ENCODE measurements at regions not wholly inside any gene's neighbourhood (a gene's known extent, or its start where the extent isn't known, plus 50 kb on each side); places are given as distances from the start of the nearest gene placed in this dataset.

GRCh38 chr4:74640111-74640903 lies 154.0 kb downstream of the BTC start:
- DNase-seq: no peak
- TF ChIP-seq POLR2A (IDR thresholded peaks at IDR 0.05): no peak
- Histone ChIP-seq H3K27ac (no peak overlapping the region), H3K9me3 (no peaks in the 10 kb centered on the region), H3K36me3 (no peaks in the 10 kb centered on the region), H3K4me3 (no peak overlapping the region), H3K27me3 (no peaks in the 10 kb centered on the region), H3K4me1 (no peaks in the 10 kb centered on the region)
- no peak for ATAC-seq
- intact Hi-C loops (cut with DNase I): no loop called here
- WGBS (ENCODE audit: insufficient coverage, low coverage, low lambda C conversion rate, missing lambda C conversion rate): 70% methylated on average over 4 of the region's 4 CpGs

- Histone ChIP-seq H3K27ac (no peak overlapping the region), H3K9me3 (no peaks in the 10 kb centered on the region), H3K27me3 (no peaks in the 10 kb centered on the region), H3K4me1 (no peaks in the 10 kb centered on the region), H3K36me3 (no peaks in the 10 kb centered on the region), H3K4me3 (no peak overlapping the region)
- intact Hi-C loops (cut with DNase I): no loop called here
- TF ChIP-seq CTCF (IDR thresholded peaks at IDR 0.05) (no peak), POLR2A (IDR thresholded peaks at IDR 0.05) (no peak)
- WGBS (ENCODE audit: insufficient coverage, low coverage, low lambda C conversion rate, missing lambda C conversion rate): 55% methylated on average over 1 of the region's 1 CpG
- no peak for DNase-seq
- ATAC-seq: no peak
These were observed 152.3 kb downstream of the BTC start for GRCh38 chr4:74642006-74642405.

GRCh38 chr4:74649193-74649592 lies 145.1 kb downstream of the BTC start:
- H3K9me3 ChIP-seq: no peaks in the 10 kb centered on the region
- 100% methylated on average over 1 of the region's 1 CpG for WGBS (ENCODE audit: insufficient coverage, low coverage, low lambda C conversion rate, missing lambda C conversion rate)
- no peaks in the 10 kb centered on the region for H3K27me3 ChIP-seq
- no peak overlapping the region for H3K4me3 ChIP-seq
- no peak for DNase-seq
- no peaks in the 10 kb centered on the region for H3K36me3 ChIP-seq
- no peak overlapping the region for H3K27ac ChIP-seq
- intact Hi-C loops (cut with DNase I): no loop called here
- ATAC-seq: no peak
- peaks cover 0 to 9% (median 2%) of the 10 kb centered on the region in 4 donors for H3K4me1 ChIP-seq
- TF ChIP-seq CTCF (IDR thresholded peaks at IDR 0.05) (no peak), POLR2A (IDR thresholded peaks at IDR 0.05) (no peak)

- Histone ChIP-seq H3K27me3 (no peaks in the 10 kb centered on the region), H3K4me3 (no peak overlapping the region), H3K4me1 (peaks cover 0 to 15% (median 5%) of the 10 kb centered on the region in 4 donors), H3K9me3 (no peaks in the 10 kb centered on the region), H3K27ac (no peak overlapping the region), H3K36me3 (no peaks in the 10 kb centered on the region)
- DNase-seq: no peak
- TF ChIP-seq POLR2A (IDR thresholded peaks at IDR 0.05) (no peak), CTCF (IDR thresholded peaks at IDR 0.05) (no peak)
- intact Hi-C loops (cut with DNase I): no loop called here
- no peak for ATAC-seq
These were observed 143.1 kb downstream of the BTC start for GRCh38 chr4:74651198-74651597.

GRCh38 chr4:74653331-74654229 lies 140.7 kb downstream of the BTC start:
- intact Hi-C loops (cut with DNase I): no loop called here
- DNase-seq: no peak
- H3K27me3 ChIP-seq: no peaks in the 10 kb centered on the region
- TF ChIP-seq CTCF (IDR thresholded peaks at IDR 0.05) (no peak), POLR2A (IDR thresholded peaks at IDR 0.05) (no peak)
- H3K4me1 ChIP-seq: peaks cover 0 to 15% (median 5%) of the 10 kb centered on the region in 4 donors
- H3K9me3 ChIP-seq: no peaks in the 10 kb centered on the region
- WGBS (ENCODE audit: insufficient coverage, low coverage, low lambda C conversion rate, missing lambda C conversion rate): 39% methylated on average over 7 of the region's 7 CpGs
- H3K4me3 ChIP-seq: no peak overlapping the region
- H3K27ac ChIP-seq: no peak overlapping the region
- peak in 3 of 4 donors; percentile 17 to 53 (median 44) for ATAC-seq
- no peaks in the 10 kb centered on the region for H3K36me3 ChIP-seq
